ENCODE measurements at regions not wholly inside any gene's neighbourhood (a gene's known extent, or its start where the extent isn't known, plus 50 kb on each side); places are given as distances from the start of the nearest gene placed in this dataset.

GRCh38 chr6:125363039-125363823, 61.5 kb upstream of the HDDC2 start:
- peak overlapping the region; percentile 44; the same call in 1 of the 2 replicates for H3K18ac ChIP-seq (ENCODE audit: extremely low read depth, low read length)
- H2BK5ac ChIP-seq (ENCODE audit: low read depth, low read length) = peak overlapping the region; percentile 86; the same call in 1 of the 2 replicates
- H2BK120ac ChIP-seq (replicated peaks; ENCODE audit: low read depth, low read length) = no peak overlapping the region
- H4K8ac ChIP-seq (ENCODE audit: extremely low read depth, insufficient read depth, low read length) = peak overlapping the region; percentile 54; the same call in 1 of the 2 replicates
- peak overlapping the region; percentile 24 to 64 (median 54) for H3K4me3 ChIP-seq (ENCODE audit: extremely low read depth in 1 of 4, insufficient read depth in 2 of 4, low read depth in 3 of 4, low read length in 4 of 4)
- no peak overlapping the region; the same call in 1 of the 2 replicates for H2BK20ac ChIP-seq (ENCODE audit: low read length)
- H3K56ac ChIP-seq (replicated peaks; ENCODE audit: insufficient read length, low read depth, low read length) = no peak overlapping the region
- no peaks in the 10 kb centered on the region for H3K79me2 ChIP-seq (ENCODE audit: control insufficient read depth in 1 of 2, insufficient read depth in 2 of 2, low read length in 2 of 2)
- H3K9me3 ChIP-seq (ENCODE audit: insufficient read depth in 2 of 2, low read depth in 1 of 2, low read length in 1 of 2) = no peaks in the 10 kb centered on the region
- 2% methylated on average over 41 of the region's 44 CpGs; no CpG with 5 or more reads in 1 of the 2 experiments for WGBS, 2 experiments (ENCODE audit: extremely low coverage in 1 of 2, insufficient coverage in 1 of 2, insufficient read length in 1 of 2, insufficient replicate concordance in 2 of 2, low coverage in 1 of 2, low lambda C conversion rate in 2 of 2, missing lambda C conversion rate in 1 of 2)
- peak overlapping the region; percentile 77; the same call in 1 of the 2 replicates for H2BK12ac ChIP-seq (ENCODE audit: low read depth, low read length)
- CTCF ChIA-PET (ENCODE audit: partially characterized antibody) = interaction anchor here (0.8 to 1.4 kb wide), 2 partner anchors 20 to 49 kb away, joined by 3 to 6 read pairs; no protein-coding TSS in a partner anchor
- no peaks in the 10 kb centered on the region for H3K79me1 ChIP-seq (ENCODE audit: low read depth, low read length)
- H3K27ac ChIP-seq (ENCODE audit: low read depth, low read length) = no peak overlapping the region
- H2AFZ ChIP-seq (ENCODE audit: low read length) = peak overlapping the region; percentile 60
- H2BK15ac ChIP-seq (ENCODE audit: low read length) = 0 out of 2 replicates have a peak overlapping the region, but pooled peaks have one; percentile 35
- no peaks in the 10 kb centered on the region for H4K20me1 ChIP-seq (replicated peaks in 1 of 2; ENCODE audit: control insufficient read depth in 1 of 2, insufficient read depth in 2 of 2, low read length in 2 of 2)
- H3K14ac ChIP-seq (ENCODE audit: insufficient read length) = no peak overlapping the region
- peaks cover 0 to 11% (median 2%) of the 10 kb centered on the region in 4 experiments; a peak in 4 of 7 replicates for H3K4me1 ChIP-seq (replicated peaks in 1 of 4; ENCODE audit: control insufficient read depth in 3 of 4, insufficient read depth in 4 of 4, low read length in 3 of 4)
- H3K23ac ChIP-seq (ENCODE audit: insufficient read length) = no peak overlapping the region
- POLR2A ChIA-PET (ENCODE audit: partially characterized antibody) = interaction anchor here (0.6 to 1.3 kb wide), 5 partner anchors 9 to 623 kb away, joined by 3 to 5 read pairs (median 3); no protein-coding TSS in a partner anchor
- no peaks in the 10 kb centered on the region for H3K36me3 ChIP-seq (ENCODE audit: control insufficient read depth in 2 of 4, insufficient read depth in 4 of 4, low read length in 3 of 4)
- H3K4ac ChIP-seq (replicated peaks; ENCODE audit: insufficient read length, low read depth, low read length) = no peak overlapping the region
- H3K9ac ChIP-seq (replicated peaks in 1 of 4; ENCODE audit: extremely low read depth in 1 of 4, low read depth in 3 of 4, low read length in 3 of 4) = peak overlapping the region in 2 of 4 experiments; percentile 32 to 43; a peak in 3 of 7 replicates
- H4K91ac ChIP-seq (replicated peaks; ENCODE audit: insufficient read length, low read length) = no peak overlapping the region
- FAIRE-seq (peak; percentile 90), DNase-seq (ENCODE audit: low read depth in 1 of 2, low spot score in 2 of 2) (peak; percentile 70 to 74)
- peaks cover 9% of the 10 kb centered on the region for H3K23me2 ChIP-seq (ENCODE audit: low read depth, low read length)
- H3K4me2 ChIP-seq (ENCODE audit: insufficient read depth in 1 of 2, low read depth in 2 of 2, low read length in 2 of 2) = peak overlapping the region; percentile 90 to 93
- no peak overlapping the region for H2AK5ac ChIP-seq (ENCODE audit: low read depth, low read length)
- H4K5ac ChIP-seq (ENCODE audit: insufficient read length, low read depth, low read length) = no peak overlapping the region
- H3K27me3 ChIP-seq (replicated peaks in 1 of 4; ENCODE audit: control insufficient read depth in 3 of 4, extremely low read depth in 1 of 4, insufficient read depth in 3 of 4, low read length in 3 of 4) = peaks cover 0 to 10% (median 4%) of the 10 kb centered on the region in 4 experiments; a peak in 2 of 7 replicates
- no peak for TF ChIP-seq EP300 (IDR thresholded peaks at IDR 0.05; ENCODE audit: borderline replicate concordance in 1 of 2, low read depth in 2 of 2, low read length in 2 of 2)
- no peak for TF ChIP-seq SIX5 (IDR thresholded peaks at IDR 0.05; ENCODE audit: low read depth, low read length)
- peak; percentile 72 for TF ChIP-seq JUND (IDR thresholded peaks at IDR 0.05; ENCODE audit: low read length)
- TF ChIP-seq SAP30 (IDR thresholded peaks at IDR 0.05; ENCODE audit: insufficient read depth, insufficient replicate concordance, low read length) = peak; percentile 49
- TF ChIP-seq SRF (IDR thresholded peaks at IDR 0.05; ENCODE audit: low read depth, low read length) = no peak
- no peak for TF ChIP-seq MAFK (IDR thresholded peaks at IDR 0.05; ENCODE audit: low read depth, low read length)
- TF ChIP-seq TAF1 (IDR thresholded peaks at IDR 0.05; ENCODE audit: low read depth, low read length) = peak; percentile 59
- TF ChIP-seq TCF12 (IDR thresholded peaks at IDR 0.05; ENCODE audit: low read depth, low read length) = no peak
- TF ChIP-seq YY1 (IDR thresholded peaks at IDR 0.05; ENCODE audit: low read depth, low read length) = peak; percentile 11; the same call in 1 of the 2 replicates

Measured in H1 (cell line).